ENCODE measurements at regions not wholly inside any gene's neighbourhood (a gene's known extent, or its start where the extent isn't known, plus 50 kb on each side); places are given as distances from the start of the nearest gene placed in this dataset.

- BruUV-seq (replicated peaks): no TSS peak
- intact Hi-C loops (cut with micrococcal nuclease; ENCODE audit: unreplicated experiment): no loop called here
- DNase-seq: no peak
- no peaks in the 10 kb centered on the region for H3K27me3 Mint-ChIP-seq (ENCODE audit: unreplicated experiment)
- TF ChIP-seq CTCF (IDR thresholded peaks at IDR 0.05; ENCODE audit: unreplicated experiment): no peak
- H3K4me1 Mint-ChIP-seq (ENCODE audit: low read depth, unreplicated experiment): no peaks in the 10 kb centered on the region
- no peaks in the 10 kb centered on the region for H3K9me3 Mint-ChIP-seq (ENCODE audit: low read depth, unreplicated experiment)
- no peak overlapping the region for H3K4me3 Mint-ChIP-seq (ENCODE audit: low read depth, unreplicated experiment)
- no peaks in the 10 kb centered on the region for H3K36me3 Mint-ChIP-seq (ENCODE audit: insufficient read depth, unreplicated experiment)
- H3K27ac Mint-ChIP-seq (ENCODE audit: unreplicated experiment): no peak overlapping the region
- CTCF ChIA-PET: no interaction called here
Observed at GRCh38 chr2:241974851-241975592, 105.5 kb downstream of the RTP5 start.

GRCh38 chr2:241975593-241976284 is 106.2 kb downstream of the RTP5 start:
- intact Hi-C loops (cut with micrococcal nuclease; ENCODE audit: unreplicated experiment): no loop called here
- no peaks in the 10 kb centered on the region for H3K4me1 Mint-ChIP-seq (ENCODE audit: low read depth, unreplicated experiment)
- no peaks in the 10 kb centered on the region for H3K27me3 Mint-ChIP-seq (ENCODE audit: unreplicated experiment)
- no peaks in the 10 kb centered on the region for H3K9me3 Mint-ChIP-seq (ENCODE audit: low read depth, unreplicated experiment)
- DNase-seq: no peak
- no peak overlapping the region for H3K27ac Mint-ChIP-seq (ENCODE audit: unreplicated experiment)
- no TSS peak for BruUV-seq (replicated peaks)
- CTCF ChIA-PET: no interaction called here
- no peaks in the 10 kb centered on the region for H3K36me3 Mint-ChIP-seq (ENCODE audit: insufficient read depth, unreplicated experiment)
- no peak for TF ChIP-seq CTCF (IDR thresholded peaks at IDR 0.05; ENCODE audit: unreplicated experiment)
- no peak overlapping the region for H3K4me3 Mint-ChIP-seq (ENCODE audit: low read depth, unreplicated experiment)

GRCh38 chr2:241976296-241976695 is 106.8 kb downstream of the RTP5 start:
- TF ChIP-seq CTCF (IDR thresholded peaks at IDR 0.05; ENCODE audit: unreplicated experiment): no peak
- intact Hi-C loops (cut with micrococcal nuclease; ENCODE audit: unreplicated experiment): no loop called here
- Mint-ChIP-seq H3K36me3 (ENCODE audit: insufficient read depth, unreplicated experiment) (no peaks in the 10 kb centered on the region), H3K27me3 (ENCODE audit: unreplicated experiment) (no peaks in the 10 kb centered on the region), H3K4me3 (ENCODE audit: low read depth, unreplicated experiment) (no peak overlapping the region), H3K4me1 (ENCODE audit: low read depth, unreplicated experiment) (no peaks in the 10 kb centered on the region), H3K9me3 (ENCODE audit: low read depth, unreplicated experiment) (no peaks in the 10 kb centered on the region), H3K27ac (ENCODE audit: unreplicated experiment) (no peak overlapping the region)
- no peak for DNase-seq
- CTCF ChIA-PET: no interaction called here
- BruUV-seq (replicated peaks): no TSS peak

GRCh38 chr2:241977557-241978300 is 108.2 kb downstream of the RTP5 start:
- Mint-ChIP-seq H3K4me1 (ENCODE audit: low read depth, unreplicated experiment) (no peaks in the 10 kb centered on the region), H3K27ac (ENCODE audit: unreplicated experiment) (no peak overlapping the region), H3K4me3 (ENCODE audit: low read depth, unreplicated experiment) (no peak overlapping the region), H3K36me3 (ENCODE audit: insufficient read depth, unreplicated experiment) (no peaks in the 10 kb centered on the region), H3K9me3 (ENCODE audit: low read depth, unreplicated experiment) (no peaks in the 10 kb centered on the region), H3K27me3 (ENCODE audit: unreplicated experiment) (no peaks in the 10 kb centered on the region)
- CTCF ChIA-PET: no interaction called here
- no peak for TF ChIP-seq CTCF (IDR thresholded peaks at IDR 0.05; ENCODE audit: unreplicated experiment)
- DNase-seq: no peak
- BruUV-seq (replicated peaks): no TSS peak
- intact Hi-C loops (cut with micrococcal nuclease; ENCODE audit: unreplicated experiment): no loop called here
